CD4-positive, CD25-positive, alpha-beta regulatory T cell (primary cell): ENCODE measurements at regions not wholly inside any gene's neighbourhood (a gene's known extent, or its start where the extent isn't known, plus 50 kb on each side); places are given as distances from the start of the nearest gene placed in this dataset.
"Not testable (repeated sequence)": the region's sequence is repeated elsewhere in the genome, so short reads cannot be mapped to it uniquely, and the experiment has no call there.

Experiments
- ATAC-seq, 2 donors: fragments of 150-1000 bp; cut with Tn5 transposase; one replicate each; pipeline ENCODE4 v1.10.0; 2021; ENCODE audit warnings: low read depth in 2 of 2, moderate number of reproducible peaks in 2 of 2, moderate library complexity in 1 of 2
- DNase-seq, 3 donors: peaks; one replicate each; pipeline versions ENCODE4 v3.0.0 to v3.0.0-alpha.2; 2012 to 2022; ENCODE audit warnings: mixed read lengths in 1 of 3
- H3K27ac ChIP-seq: one replicate; pipeline ENCODE4 v1.7.0; 2013; ENCODE audit warnings: mild to moderate bottlenecking, low read length; ENCODE audit not compliant: insufficient read depth, poor library complexity, severe bottlenecking
- H3K27me3 ChIP-seq: one replicate; pipeline ENCODE4 v1.7.0; 2013; ENCODE audit warnings: low read length; ENCODE audit not compliant: control insufficient read depth, insufficient read depth
- H3K36me3 ChIP-seq: one replicate; pipeline ENCODE4 v1.7.0; 2013; ENCODE audit warnings: mild to moderate bottlenecking, low read length, moderate library complexity; ENCODE audit not compliant: control insufficient read depth, insufficient read depth
- H3K4me1 ChIP-seq: 2 replicates; pipeline ENCODE4 v1.7.0; 2013; ENCODE audit warnings: mild to moderate bottlenecking, low read length; ENCODE audit not compliant: insufficient read depth, control insufficient read depth, poor library complexity, severe bottlenecking
- H3K4me3 ChIP-seq: one replicate; pipeline ENCODE4 v1.7.0; 2013; ENCODE audit warnings: low read depth, mild to moderate bottlenecking, low read length, moderate library complexity
- H3K9me3 ChIP-seq, 2 experiments: 1 replicate in 1 of 2; 2 replicates in 1 of 2; pipeline ENCODE4 v1.7.0; 2013; ENCODE audit warnings: low read length in 2 of 2, mild to moderate bottlenecking in 1 of 2, moderate library complexity in 1 of 2; ENCODE audit not compliant: control insufficient read depth in 2 of 2
- H3K27ac Mint-ChIP-seq, 3 donors: one replicate each; pipeline ENCODE4 v1.8.0; 2020 to 2022; ENCODE audit warnings: mild to moderate bottlenecking in 3 of 3, mixed read lengths in 3 of 3, moderate library complexity in 2 of 3
- H3K27me3 Mint-ChIP-seq: one replicate; pipeline ENCODE4 v1.8.0; 2022; ENCODE audit warnings: mild to moderate bottlenecking, mixed read lengths
- H3K36me3 Mint-ChIP-seq: one replicate; pipeline ENCODE4 v1.8.0; 2020; ENCODE audit warnings: mixed read lengths
- H3K4me1 Mint-ChIP-seq, 4 donors: one replicate each; pipeline ENCODE4 v1.8.0; 2020 to 2022; ENCODE audit warnings: mixed read lengths in 4 of 4, mild to moderate bottlenecking in 1 of 4
- H3K4me3 Mint-ChIP-seq, 4 donors: one replicate each; pipeline ENCODE4 v1.8.0; 2020 to 2022; ENCODE audit warnings: mild to moderate bottlenecking in 4 of 4, mixed read lengths in 4 of 4, moderate library complexity in 3 of 4
- H3K9me3 Mint-ChIP-seq, 7 donors: one replicate each; pipeline ENCODE4 v1.8.0; 2020 to 2022; ENCODE audit warnings: mixed read lengths in 7 of 7, mild to moderate bottlenecking in 3 of 7, moderate library complexity in 2 of 7

DNA sequence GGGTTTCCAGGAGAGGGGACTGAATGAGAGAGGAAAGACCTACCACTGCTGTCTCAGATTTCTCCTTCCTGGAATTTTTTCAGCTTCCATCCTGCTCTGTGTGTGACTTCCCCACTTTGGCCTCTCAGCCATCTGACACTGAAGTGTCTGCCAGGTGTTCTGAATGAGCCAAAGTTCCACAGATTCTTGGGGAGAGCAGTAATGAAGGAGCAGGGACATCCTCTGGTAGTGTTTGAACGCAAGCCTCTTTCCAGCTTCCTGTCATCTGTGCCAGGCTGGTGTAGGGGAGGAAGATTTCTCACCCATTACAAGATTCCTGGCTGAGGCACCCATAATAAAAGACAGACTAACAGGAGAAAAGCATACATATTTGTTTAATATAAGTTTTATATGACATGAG is 141.7 kb upstream of the NRXN3 start:
- no peaks in the 10 kb centered on the region for H3K36me3 Mint-ChIP-seq
- Histone ChIP-seq H3K27ac (no peak overlapping the region), H3K9me3 (no peaks in the 10 kb centered on the region), H3K27me3 (peaks cover 2% of the 10 kb centered on the region), H3K4me1 (no peaks in the 10 kb centered on the region), H3K4me3 (no peak overlapping the region), H3K36me3 (no peaks in the 10 kb centered on the region)
- no peaks in the 10 kb centered on the region for H3K4me1 Mint-ChIP-seq
- no peak overlapping the region for H3K4me3 Mint-ChIP-seq
- DNase-seq = no peak
- peaks cover 18% of the 10 kb centered on the region for H3K27me3 Mint-ChIP-seq
- H3K9me3 Mint-ChIP-seq = peaks cover 0 to 2% (median 0%) of the 10 kb centered on the region in 7 donors
- no peak overlapping the region for H3K27ac Mint-ChIP-seq
- no peak for ATAC-seq

DNA sequence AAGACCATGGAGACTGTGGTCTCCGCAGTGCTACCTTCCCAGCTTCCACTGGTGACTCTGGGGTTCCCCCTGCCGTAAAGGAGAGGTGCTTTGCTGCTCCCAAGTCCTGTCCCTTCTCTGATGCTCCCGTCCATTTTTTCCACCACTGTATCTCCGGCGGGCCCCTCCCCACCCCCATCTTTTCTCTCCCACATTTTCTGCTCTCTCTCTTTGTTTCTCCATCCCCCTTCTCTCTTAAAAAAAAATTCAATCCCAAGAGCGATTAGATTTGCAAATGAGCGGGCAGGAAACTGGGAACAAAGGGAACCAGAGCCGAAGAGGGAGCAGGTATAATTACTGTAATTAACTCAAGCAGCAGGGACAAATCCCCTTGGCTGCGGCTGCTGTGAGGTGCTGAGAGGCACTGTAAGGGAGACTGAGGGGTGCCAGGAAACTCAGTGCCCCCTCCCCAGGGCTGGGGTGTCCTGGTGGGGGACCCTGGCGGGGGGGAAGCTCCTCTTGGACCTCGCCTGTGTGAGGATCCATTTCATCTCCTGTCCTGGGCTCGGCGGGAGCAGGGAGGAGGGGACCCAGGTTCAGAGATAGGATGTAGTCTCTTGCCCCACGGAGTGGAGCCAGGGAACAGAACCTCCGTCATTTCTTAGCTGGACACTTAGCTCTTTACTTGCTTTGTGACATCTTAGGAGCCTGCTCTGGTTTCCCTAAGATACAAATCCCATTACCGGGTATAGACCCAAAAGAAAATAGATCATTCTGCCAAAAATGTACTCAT is 140.4 kb upstream of the NRXN3 start:
- H3K4me1 Mint-ChIP-seq = no peaks in the 10 kb centered on the region
- Histone ChIP-seq H3K9me3 (no peaks in the 10 kb centered on the region), H3K4me3 (no peak overlapping the region), H3K27me3 (peaks cover 2% of the 10 kb centered on the region), H3K27ac (no peak overlapping the region), H3K4me1 (no peaks in the 10 kb centered on the region), H3K36me3 (no peaks in the 10 kb centered on the region)
- no peaks in the 10 kb centered on the region for H3K36me3 Mint-ChIP-seq
- DNase-seq (no peak), ATAC-seq (no peak)
- H3K4me3 Mint-ChIP-seq = no peak overlapping the region
- peaks cover 18% of the 10 kb centered on the region for H3K27me3 Mint-ChIP-seq
- no peak overlapping the region for H3K27ac Mint-ChIP-seq
- H3K9me3 Mint-ChIP-seq = peaks cover 0 to 2% (median 0%) of the 10 kb centered on the region in 7 donors

DNA sequence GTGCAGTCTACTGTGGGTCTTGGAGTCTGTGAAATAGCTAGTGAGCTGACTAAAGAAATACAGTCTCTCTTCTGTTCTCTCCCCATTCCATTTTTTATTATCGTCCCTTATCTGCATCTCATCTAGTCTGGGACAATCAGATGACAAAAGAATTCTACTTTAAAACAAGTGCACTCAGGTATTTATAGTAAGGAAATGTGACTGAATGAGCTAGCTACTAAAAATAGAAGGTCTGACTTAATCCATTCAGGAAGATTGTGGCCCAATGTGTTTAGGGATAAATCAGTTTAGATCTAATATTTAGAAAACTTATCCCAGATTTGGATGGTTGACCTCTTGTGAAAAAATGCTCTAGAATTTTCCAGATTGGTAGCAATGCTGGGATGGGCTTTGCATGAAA is 126.8 kb upstream of the NRXN3 start:
- Histone ChIP-seq H3K4me1 (no peaks in the 10 kb centered on the region), H3K9me3 (no peaks in the 10 kb centered on the region), H3K27ac (no peak overlapping the region), H3K4me3 (no peak overlapping the region), H3K36me3 (no peaks in the 10 kb centered on the region), H3K27me3 (peaks cover 3% of the 10 kb centered on the region)
- Mint-ChIP-seq H3K27me3 (peaks cover 16% of the 10 kb centered on the region), H3K36me3 (no peaks in the 10 kb centered on the region), H3K9me3 (peaks cover 0 to 9% (median 0%) of the 10 kb centered on the region in 7 donors), H3K4me3 (no peak overlapping the region), H3K4me1 (no peaks in the 10 kb centered on the region), H3K27ac (no peak overlapping the region)
- DNase-seq = no peak
- ATAC-seq = no peak

GRCh38 chr14:78048120-78048519 is 122.1 kb upstream of the NRXN3 start:
- H3K4me3 Mint-ChIP-seq = no peak overlapping the region
- H3K27ac ChIP-seq = no peak overlapping the region
- H3K27me3 Mint-ChIP-seq = peaks cover 7% of the 10 kb centered on the region
- no peaks in the 10 kb centered on the region for H3K36me3 Mint-ChIP-seq
- H3K9me3 Mint-ChIP-seq = peaks cover 0 to 7% (median 2%) of the 10 kb centered on the region in 7 donors
- no peaks in the 10 kb centered on the region for H3K4me1 Mint-ChIP-seq
- H3K27ac Mint-ChIP-seq = no peak overlapping the region
- H3K27me3 ChIP-seq = no peaks in the 10 kb centered on the region
- no peaks in the 10 kb centered on the region for H3K9me3 ChIP-seq
- no peak for ATAC-seq
- DNase-seq = no peak
- H3K4me3 ChIP-seq = no peak overlapping the region
- H3K36me3 ChIP-seq = no peaks in the 10 kb centered on the region
- H3K4me1 ChIP-seq = no peaks in the 10 kb centered on the region

GRCh38 chr14:78056890-78057289 is 113.3 kb upstream of the NRXN3 start:
- H3K4me3 ChIP-seq, H3K4me1 Mint-ChIP-seq, H3K36me3 Mint-ChIP-seq, H3K4me3 Mint-ChIP-seq, H3K27ac ChIP-seq, H3K27me3 Mint-ChIP-seq, H3K27ac Mint-ChIP-seq, H3K9me3 Mint-ChIP-seq, H3K9me3 ChIP-seq, H3K36me3 ChIP-seq, H3K4me1 ChIP-seq, H3K27me3 ChIP-seq, ATAC-seq, DNase-seq: not testable (repeated sequence)

GRCh38 chr14:78070344-78070743 is 99.8 kb upstream of the NRXN3 start:
- Histone ChIP-seq H3K36me3 (no peaks in the 10 kb centered on the region), H3K27me3 (no peaks in the 10 kb centered on the region), H3K9me3 (no peaks in the 10 kb centered on the region), H3K4me1 (no peaks in the 10 kb centered on the region), H3K4me3 (no peak overlapping the region), H3K27ac (no peak overlapping the region)
- Mint-ChIP-seq H3K36me3 (no peaks in the 10 kb centered on the region), H3K4me3 (no peak overlapping the region), H3K27ac (no peak overlapping the region), H3K9me3 (no peaks in the 10 kb centered on the region), H3K27me3 (peaks cover 18% of the 10 kb centered on the region), H3K4me1 (no peaks in the 10 kb centered on the region)
- no peak for ATAC-seq
- no peak for DNase-seq

DNA sequence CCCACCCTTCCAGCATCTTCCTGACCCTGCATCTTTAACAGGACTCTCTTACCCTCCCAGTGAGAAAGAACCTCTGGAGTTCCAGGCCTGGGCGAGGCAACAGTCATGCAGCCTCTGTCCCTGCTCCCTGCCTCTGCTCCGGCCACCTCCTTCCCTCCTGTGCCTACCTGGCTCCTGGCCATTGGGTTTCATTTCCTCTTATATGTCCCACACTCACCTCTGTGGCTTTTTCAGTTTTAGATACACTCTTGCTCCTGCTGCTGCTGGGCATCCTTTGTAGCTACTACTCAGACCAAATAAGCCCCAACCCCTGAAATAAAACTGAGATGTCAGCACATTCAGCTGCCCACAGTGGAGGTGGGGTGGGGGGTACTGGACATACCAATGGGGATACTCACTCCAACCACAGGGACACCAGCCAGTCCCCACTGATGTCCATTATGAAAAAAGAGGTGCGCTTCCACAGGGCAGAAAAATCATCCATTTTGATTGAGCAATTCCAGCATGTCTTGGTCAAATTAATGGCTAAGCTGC is 99.1 kb upstream of the NRXN3 start:
- peaks cover 18% of the 10 kb centered on the region for H3K27me3 Mint-ChIP-seq
- Histone ChIP-seq H3K27ac (no peak overlapping the region), H3K4me1 (no peaks in the 10 kb centered on the region), H3K9me3 (no peaks in the 10 kb centered on the region), H3K27me3 (no peaks in the 10 kb centered on the region), H3K36me3 (no peaks in the 10 kb centered on the region), H3K4me3 (no peak overlapping the region)
- DNase-seq = no peak
- H3K36me3 Mint-ChIP-seq = no peaks in the 10 kb centered on the region
- H3K4me1 Mint-ChIP-seq = no peaks in the 10 kb centered on the region
- H3K4me3 Mint-ChIP-seq = no peak overlapping the region
- H3K9me3 Mint-ChIP-seq = no peaks in the 10 kb centered on the region
- no peak overlapping the region for H3K27ac Mint-ChIP-seq
- no peak for ATAC-seq

DNA sequence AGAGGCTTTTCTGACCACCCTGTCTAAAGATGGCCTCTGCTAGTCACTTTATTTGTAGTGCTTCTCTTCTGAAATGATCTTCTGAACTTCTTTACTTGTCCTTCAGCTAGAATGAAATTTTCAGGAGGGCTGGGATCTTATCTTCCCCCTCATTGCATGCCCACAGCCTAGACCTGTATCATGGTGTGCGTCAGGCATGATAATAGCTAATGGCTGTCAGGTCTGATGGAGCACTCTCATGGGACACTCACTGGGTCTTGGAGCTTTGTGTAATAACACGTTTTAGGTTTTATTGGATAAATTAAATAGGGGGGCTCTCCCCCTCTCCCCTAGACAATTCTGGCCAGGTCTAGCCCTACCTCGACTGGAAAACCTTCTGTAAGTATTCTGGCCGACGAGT is 97.1 kb upstream of the NRXN3 start:
- H3K27ac Mint-ChIP-seq = no peak overlapping the region
- DNase-seq (no peak), ATAC-seq (no peak)
- H3K27me3 ChIP-seq = no peaks in the 10 kb centered on the region
- no peaks in the 10 kb centered on the region for H3K9me3 ChIP-seq
- no peaks in the 10 kb centered on the region for H3K36me3 Mint-ChIP-seq
- H3K9me3 Mint-ChIP-seq = no peaks in the 10 kb centered on the region
- no peaks in the 10 kb centered on the region for H3K4me1 ChIP-seq
- H3K4me1 Mint-ChIP-seq = no peaks in the 10 kb centered on the region
- no peak overlapping the region for H3K4me3 ChIP-seq
- no peak overlapping the region for H3K4me3 Mint-ChIP-seq
- no peaks in the 10 kb centered on the region for H3K36me3 ChIP-seq
- peaks cover 18% of the 10 kb centered on the region for H3K27me3 Mint-ChIP-seq
- H3K27ac ChIP-seq = no peak overlapping the region
